Choroid plexus epithelial cell (primary cell): ENCODE measurements at regions not wholly inside any gene's neighbourhood (a gene's known extent, or its start where the extent isn't known, plus 50 kb on each side); places are given as distances from the start of the nearest gene placed in this dataset.

Experiments used
- DNase-seq: peaks from one replicate; pipeline ENCODE4 v3.0.0-alpha.2; 2010; ENCODE audit warnings: low read depth
- H3K4me3 ChIP-seq: 2 replicates; pipeline ENCODE4 v1.5.1; 2011; ENCODE audit warnings: low read depth, mild to moderate bottlenecking, control low read depth, low read length, moderate library complexity
- TF ChIP-seq, protein P1 (sequence below): conservative IDR thresholded peaks from 2 replicates; pipeline ENCODE4 v1.5.1; 2011; ENCODE audit warnings: low read depth, mild to moderate bottlenecking, control low read depth, inconsistent platforms, low read length, moderate library complexity

DNA sequence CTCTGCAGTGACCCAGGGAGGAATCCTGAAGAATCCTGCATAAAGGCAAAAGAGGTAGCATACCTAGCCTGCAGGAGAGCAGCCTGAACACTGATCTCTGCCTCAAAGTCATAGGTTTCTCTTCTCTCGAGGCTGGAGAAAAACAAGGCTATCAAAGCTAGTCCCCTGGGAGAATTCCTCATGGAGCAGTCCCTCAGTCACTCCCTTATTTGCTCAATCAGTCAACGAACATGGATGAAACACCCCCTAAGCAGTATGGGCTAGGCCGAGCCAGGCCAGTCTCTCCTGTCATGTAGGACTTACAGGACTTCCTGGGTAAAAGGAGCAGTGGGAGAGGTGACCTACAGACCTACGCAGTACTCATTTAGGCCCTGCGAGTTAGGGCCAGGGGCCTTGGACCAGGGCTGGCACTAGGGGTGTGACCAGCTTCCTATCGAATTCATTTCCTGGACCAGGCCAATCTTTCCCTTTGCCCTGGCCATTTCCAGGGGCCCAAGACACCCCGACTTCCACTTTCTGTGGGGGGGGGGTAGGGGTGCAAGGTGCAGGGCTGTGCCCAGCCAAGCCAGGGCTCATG lies 164.1 kb downstream of the EFNB1 start:
- TF ChIP-seq, protein P1, sequence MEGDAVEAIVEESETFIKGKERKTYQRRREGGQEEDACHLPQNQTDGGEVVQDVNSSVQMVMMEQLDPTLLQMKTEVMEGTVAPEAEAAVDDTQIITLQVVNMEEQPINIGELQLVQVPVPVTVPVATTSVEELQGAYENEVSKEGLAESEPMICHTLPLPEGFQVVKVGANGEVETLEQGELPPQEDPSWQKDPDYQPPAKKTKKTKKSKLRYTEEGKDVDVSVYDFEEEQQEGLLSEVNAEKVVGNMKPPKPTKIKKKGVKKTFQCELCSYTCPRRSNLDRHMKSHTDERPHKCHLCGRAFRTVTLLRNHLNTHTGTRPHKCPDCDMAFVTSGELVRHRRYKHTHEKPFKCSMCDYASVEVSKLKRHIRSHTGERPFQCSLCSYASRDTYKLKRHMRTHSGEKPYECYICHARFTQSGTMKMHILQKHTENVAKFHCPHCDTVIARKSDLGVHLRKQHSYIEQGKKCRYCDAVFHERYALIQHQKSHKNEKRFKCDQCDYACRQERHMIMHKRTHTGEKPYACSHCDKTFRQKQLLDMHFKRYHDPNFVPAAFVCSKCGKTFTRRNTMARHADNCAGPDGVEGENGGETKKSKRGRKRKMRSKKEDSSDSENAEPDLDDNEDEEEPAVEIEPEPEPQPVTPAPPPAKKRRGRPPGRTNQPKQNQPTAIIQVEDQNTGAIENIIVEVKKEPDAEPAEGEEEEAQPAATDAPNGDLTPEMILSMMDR: no peak
- H3K4me3 ChIP-seq: no peak overlapping the region
- no peak for DNase-seq

DNA sequence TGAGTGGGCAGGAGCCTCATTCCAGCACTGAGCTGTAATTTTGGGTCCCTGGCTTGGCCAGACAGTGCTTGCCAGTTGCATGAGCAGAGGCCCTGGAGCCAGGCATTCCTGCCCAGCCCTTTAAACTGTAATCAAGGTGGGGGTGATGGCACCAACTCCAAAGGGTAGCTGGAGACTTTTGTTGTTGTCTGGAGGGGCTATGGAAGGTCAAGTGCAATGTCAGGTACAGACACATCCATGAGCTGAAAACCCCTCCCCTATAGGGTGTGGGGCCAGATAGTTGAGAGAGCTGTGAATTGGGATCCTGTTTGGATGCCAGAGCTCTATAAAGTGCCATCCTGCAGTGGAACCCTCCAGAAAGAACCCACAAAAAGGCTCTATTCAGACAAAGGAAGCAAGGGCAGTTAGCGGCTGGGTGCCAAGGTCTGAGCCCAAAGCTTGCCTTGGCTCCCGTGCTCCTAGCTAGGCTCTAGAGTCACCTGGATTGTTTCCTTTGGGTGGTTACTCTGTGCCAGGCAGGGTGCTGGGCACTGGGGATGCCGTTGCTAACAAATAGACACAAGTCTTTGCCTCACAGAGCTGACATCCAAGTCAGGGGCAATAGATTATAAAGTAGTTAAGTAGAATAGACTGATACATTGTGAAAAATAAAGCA lies 163.0 kb downstream of the EFNB1 start:
- TF ChIP-seq, protein P1: no peak
- DNase-seq: no peak
- no peak overlapping the region for H3K4me3 ChIP-seq

DNA sequence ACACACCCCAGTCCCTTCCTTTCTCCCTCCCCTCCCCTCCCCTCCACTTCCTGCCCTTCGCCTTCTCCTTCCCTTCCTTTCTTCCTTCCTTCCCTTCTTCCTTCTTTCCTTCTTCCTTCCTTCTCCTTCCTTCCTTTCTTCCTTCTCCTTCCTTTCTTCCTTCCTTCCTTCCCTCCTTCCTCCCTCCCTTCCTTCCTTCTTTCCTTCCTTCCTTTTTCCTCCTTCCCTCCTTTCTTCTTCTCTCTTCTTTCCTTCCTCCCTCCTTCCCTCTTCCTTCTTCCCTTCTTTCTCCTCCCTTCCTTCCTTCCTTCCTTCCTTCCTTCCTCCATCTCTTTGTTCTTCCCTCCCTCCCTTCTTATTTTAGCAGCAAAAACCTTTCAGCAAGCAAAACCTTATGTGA lies 162.1 kb downstream of the EFNB1 start:
- no peak overlapping the region for H3K4me3 ChIP-seq
- no peak for DNase-seq
- TF ChIP-seq, protein P1: no peak

DNA sequence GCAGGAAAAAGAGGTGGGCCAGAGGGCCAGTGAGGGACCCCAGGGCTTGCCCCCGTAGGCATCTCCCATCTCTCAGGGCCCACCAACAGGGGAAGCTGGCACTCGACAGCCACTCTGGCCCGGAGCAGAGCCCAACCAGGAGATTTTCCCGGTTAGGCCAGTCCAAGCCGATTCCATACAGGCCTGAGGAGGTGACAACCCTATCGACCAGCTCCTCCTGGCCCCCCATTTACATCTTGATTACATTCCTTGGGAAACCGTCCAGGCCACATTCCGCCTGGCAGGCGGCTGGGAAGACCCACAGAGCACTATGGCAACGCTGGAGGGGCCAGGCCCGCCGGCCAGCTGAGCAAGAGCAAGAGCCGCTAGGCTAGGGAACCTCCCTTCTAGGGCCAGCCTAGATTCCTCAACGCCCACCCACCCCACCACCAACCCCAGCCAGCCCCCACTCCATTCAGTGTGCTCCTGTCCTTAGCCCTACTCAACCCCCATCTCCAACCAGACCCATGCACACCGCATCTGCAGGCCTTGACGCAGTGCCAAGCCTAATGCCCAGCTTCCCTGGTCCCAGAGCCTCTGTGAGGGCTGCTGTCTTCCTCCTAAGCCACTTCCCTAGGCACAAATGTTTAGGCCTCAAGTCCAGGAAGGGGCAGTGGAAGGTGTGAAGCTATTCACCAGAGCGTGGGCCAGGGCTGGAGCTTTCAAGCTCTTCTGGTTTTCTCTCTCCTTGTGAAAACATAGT lies 161.2 kb downstream of the EFNB1 start:
- H3K4me3 ChIP-seq: no peak overlapping the region
- DNase-seq: peak; percentile 70
- TF ChIP-seq, protein P1: no peak

DNA sequence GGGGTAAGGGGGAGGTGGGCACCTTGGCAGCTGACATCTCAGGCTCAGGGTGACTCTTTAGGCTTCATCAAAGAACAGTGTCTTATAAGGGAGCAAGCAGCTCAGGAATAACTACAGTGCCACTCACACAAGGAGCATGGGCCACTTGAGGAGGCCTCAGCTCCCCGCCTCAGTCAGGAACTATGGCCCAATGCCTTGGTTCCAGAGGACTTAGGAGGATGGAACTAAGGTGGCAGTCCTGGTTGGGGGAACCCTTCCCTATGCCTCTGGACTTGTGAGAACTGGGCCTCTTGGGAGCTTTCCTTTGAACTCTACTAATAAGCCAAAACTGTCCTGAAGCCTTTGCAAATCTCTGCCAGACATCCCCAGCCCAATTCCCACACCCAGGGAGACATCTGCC lies 160.6 kb downstream of the EFNB1 start:
- TF ChIP-seq, protein P1: no peak
- H3K4me3 ChIP-seq: no peak overlapping the region
- no peak for DNase-seq

DNA sequence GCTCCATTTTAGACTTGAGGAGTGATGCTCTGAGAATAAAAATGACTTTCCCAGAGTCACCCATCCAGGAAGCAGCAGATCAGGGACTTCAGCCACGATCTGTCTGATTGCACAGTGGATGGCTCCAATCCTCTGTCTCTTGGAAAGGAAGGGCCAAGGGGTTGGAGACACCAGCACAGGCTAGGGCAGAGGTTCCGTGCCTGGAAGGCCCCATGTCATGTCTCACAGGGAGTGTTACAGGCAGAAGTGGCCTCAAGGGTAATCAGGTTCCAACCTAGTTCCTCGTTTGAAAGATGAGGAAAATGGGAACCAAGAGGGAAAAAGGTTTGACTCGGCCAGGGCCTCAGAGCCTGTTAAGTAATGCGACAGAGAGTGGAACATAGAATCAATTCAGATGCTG lies 160.0 kb downstream of the EFNB1 start:
- H3K4me3 ChIP-seq: no peak overlapping the region
- TF ChIP-seq, protein P1: no peak
- no peak for DNase-seq
